Ectodermal cell (in vitro differentiated cells): ENCODE measurements at regions not wholly inside any gene's neighbourhood (a gene's known extent, or its start where the extent isn't known, plus 50 kb on each side); places are given as distances from the start of the nearest gene placed in this dataset.

Source experiments
- H3K27ac ChIP-seq: 2 replicates; pipeline ENCODE4 v1.7.0; 2013; ENCODE audit warnings: mild to moderate bottlenecking, low read depth, low read length; ENCODE audit not compliant: insufficient read depth, poor library complexity, severe bottlenecking
- H3K27me3 ChIP-seq: 2 replicates; pipeline ENCODE4 v1.7.0; 2013; ENCODE audit warnings: mild to moderate bottlenecking, low read length; ENCODE audit not compliant: insufficient read depth, control insufficient read depth, poor library complexity, severe bottlenecking
- H3K36me3 ChIP-seq: one replicate; pipeline ENCODE4 v1.7.0; 2013; ENCODE audit warnings: low read length; ENCODE audit not compliant: control insufficient read depth, insufficient read depth
- H3K4me1 ChIP-seq: one replicate; pipeline ENCODE4 v1.7.0; 2013; ENCODE audit warnings: low read length; ENCODE audit not compliant: control insufficient read depth, insufficient read depth
- H3K4me3 ChIP-seq: 2 replicates; pipeline ENCODE4 v1.7.0; 2013; ENCODE audit warnings: low read depth, low read length, control low read depth; ENCODE audit not compliant: insufficient read depth
- H3K9me3 ChIP-seq: 2 replicates; pipeline ENCODE4 v1.7.0; 2013; ENCODE audit warnings: mild to moderate bottlenecking, low read length, moderate library complexity; ENCODE audit not compliant: control insufficient read depth
- WGBS, 2 experiments: methylation state at CpG; one replicate each; pipeline ENCODE4 v1.1.7; 2013; ENCODE audit warnings: missing lambda C conversion rate in 2 of 2; 5-methylcytosine and 5-hydroxymethylcytosine counted together

- H3K4me3 ChIP-seq = no peak overlapping the region
- H3K27me3 ChIP-seq = no peaks in the 10 kb centered on the region
- no peaks in the 10 kb centered on the region for H3K4me1 ChIP-seq
- no peak overlapping the region for H3K27ac ChIP-seq
- H3K36me3 ChIP-seq = no peaks in the 10 kb centered on the region
- no peaks in the 10 kb centered on the region for H3K9me3 ChIP-seq
Measured at GRCh38 chr5:3356016-3356415, 239.6 kb upstream of the IRX1 start.

- Histone ChIP-seq H3K9me3 (no peaks in the 10 kb centered on the region), H3K36me3 (no peaks in the 10 kb centered on the region), H3K4me3 (no peak overlapping the region), H3K4me1 (no peaks in the 10 kb centered on the region), H3K27ac (no peak overlapping the region), H3K27me3 (no peaks in the 10 kb centered on the region)
Measured at GRCh38 chr5:3355126-3355525, 240.5 kb upstream of the IRX1 start.

- H3K4me1 ChIP-seq = no peaks in the 10 kb centered on the region
- 88 to 89% methylated on average over 7 of the region's 7 CpGs for WGBS, 2 experiments
Measured at GRCh38 chr5:3354606-3355005, 241.0 kb upstream of the IRX1 start.

GRCh38 chr5:3353561-3353960 is 242.1 kb upstream of the IRX1 start:
- WGBS, 2 experiments = 86 to 90% methylated on average over 7 of the region's 7 CpGs
- H3K27me3 ChIP-seq = no peaks in the 10 kb centered on the region
- no peak overlapping the region for H3K27ac ChIP-seq
- H3K9me3 ChIP-seq = no peaks in the 10 kb centered on the region
- H3K36me3 ChIP-seq = no peaks in the 10 kb centered on the region
- no peaks in the 10 kb centered on the region for H3K4me1 ChIP-seq
- H3K4me3 ChIP-seq = no peak overlapping the region

More at GRCh38 chr5:3354606-3355005, 241.0 kb upstream of the IRX1 start:
- H3K4me3 ChIP-seq = no peak overlapping the region
- H3K27me3 ChIP-seq = no peaks in the 10 kb centered on the region
- H3K36me3 ChIP-seq = no peaks in the 10 kb centered on the region
- H3K9me3 ChIP-seq = no peaks in the 10 kb centered on the region
- no peak overlapping the region for H3K27ac ChIP-seq

- 92 to 93% methylated on average over 8 of the region's 8 CpGs for WGBS, 2 experiments
- H3K27ac ChIP-seq = no peak overlapping the region
- H3K36me3 ChIP-seq = no peaks in the 10 kb centered on the region
- no peak overlapping the region for H3K4me3 ChIP-seq
- H3K4me1 ChIP-seq = no peaks in the 10 kb centered on the region
- no peaks in the 10 kb centered on the region for H3K27me3 ChIP-seq
- no peaks in the 10 kb centered on the region for H3K9me3 ChIP-seq
Measured at GRCh38 chr5:3352711-3353110, 242.9 kb upstream of the IRX1 start.

DNA sequence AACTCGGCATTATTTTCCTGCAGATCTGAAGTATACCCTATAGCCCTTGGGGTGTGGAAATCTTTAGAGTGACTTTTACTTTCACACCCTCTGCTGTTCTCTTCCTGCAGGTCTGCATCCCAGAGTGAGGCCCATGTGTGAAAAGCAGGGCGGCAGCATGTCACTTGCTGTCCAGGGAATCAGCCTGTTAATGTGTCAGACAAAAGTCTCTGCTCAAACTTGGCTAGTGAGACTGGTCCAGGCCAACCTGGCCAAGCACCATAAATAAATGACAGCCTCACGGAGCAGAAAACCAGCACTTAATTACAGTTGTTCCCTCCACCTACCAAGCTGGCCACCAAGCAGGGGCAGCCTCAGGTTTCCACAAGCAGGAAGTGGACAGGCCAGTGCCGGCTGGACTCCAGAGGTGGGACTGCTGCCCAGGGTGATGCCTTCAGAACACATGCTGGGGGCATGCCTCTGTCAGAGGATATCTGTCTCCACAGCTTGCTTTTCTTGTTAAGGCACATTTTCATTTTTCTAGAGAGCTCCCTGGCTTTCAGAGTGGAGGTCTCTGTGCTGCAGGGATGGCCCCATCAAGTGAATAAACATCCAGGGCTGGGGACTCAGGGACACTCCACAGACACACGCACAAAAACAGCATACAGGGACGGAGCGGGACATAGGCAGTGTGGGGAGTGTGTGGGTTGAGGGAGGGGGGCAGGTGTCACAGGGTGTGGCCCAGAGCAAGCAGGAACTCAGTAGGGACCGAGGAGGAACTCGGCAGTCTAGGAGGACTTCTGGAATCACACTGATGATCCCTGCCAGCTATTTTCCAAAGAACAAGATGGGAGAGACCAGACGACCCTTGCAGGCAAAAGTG is 243.8 kb upstream of the IRX1 start:
- Histone ChIP-seq H3K27ac (no peak overlapping the region), H3K9me3 (no peaks in the 10 kb centered on the region), H3K36me3 (no peaks in the 10 kb centered on the region), H3K27me3 (no peaks in the 10 kb centered on the region), H3K4me3 (no peak overlapping the region), H3K4me1 (no peaks in the 10 kb centered on the region)
- 86 to 88% methylated on average over 10 of the region's 10 CpGs for WGBS, 2 experiments

DNA sequence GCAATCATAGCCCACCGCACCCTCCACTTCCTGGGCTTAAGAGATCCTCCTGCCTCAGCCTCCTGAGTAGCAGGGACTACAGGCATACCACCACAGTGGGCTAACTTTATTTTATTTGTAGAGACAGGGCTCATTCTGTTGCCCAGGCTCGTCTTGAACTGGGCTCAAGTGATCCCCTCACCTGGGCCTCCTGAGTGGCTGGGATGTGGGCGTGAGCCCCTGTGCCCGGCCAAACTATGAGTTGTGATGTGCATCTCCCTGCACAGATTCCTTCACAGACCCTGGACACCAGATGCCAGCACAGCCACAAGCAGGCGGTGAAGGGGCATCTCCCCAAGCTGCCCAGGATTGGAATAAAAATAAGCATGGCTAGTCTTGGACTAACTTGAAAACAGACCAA is 244.9 kb upstream of the IRX1 start:
- Histone ChIP-seq H3K27me3 (no peaks in the 10 kb centered on the region), H3K36me3 (no peaks in the 10 kb centered on the region), H3K4me1 (no peaks in the 10 kb centered on the region), H3K27ac (no peak overlapping the region), H3K4me3 (no peak overlapping the region), H3K9me3 (no peaks in the 10 kb centered on the region)
- WGBS, 2 experiments = 92 to 94% methylated on average over 5 of the region's 5 CpGs

- 93 to 95% methylated on average over 10 of the region's 10 CpGs for WGBS, 2 experiments
- H3K9me3 ChIP-seq = no peaks in the 10 kb centered on the region
- no peaks in the 10 kb centered on the region for H3K27me3 ChIP-seq
- no peak overlapping the region for H3K27ac ChIP-seq
- no peaks in the 10 kb centered on the region for H3K36me3 ChIP-seq
- H3K4me1 ChIP-seq = no peaks in the 10 kb centered on the region
- no peak overlapping the region for H3K4me3 ChIP-seq
Measured at GRCh38 chr5:3349704-3350565, 245.7 kb upstream of the IRX1 start.

DNA sequence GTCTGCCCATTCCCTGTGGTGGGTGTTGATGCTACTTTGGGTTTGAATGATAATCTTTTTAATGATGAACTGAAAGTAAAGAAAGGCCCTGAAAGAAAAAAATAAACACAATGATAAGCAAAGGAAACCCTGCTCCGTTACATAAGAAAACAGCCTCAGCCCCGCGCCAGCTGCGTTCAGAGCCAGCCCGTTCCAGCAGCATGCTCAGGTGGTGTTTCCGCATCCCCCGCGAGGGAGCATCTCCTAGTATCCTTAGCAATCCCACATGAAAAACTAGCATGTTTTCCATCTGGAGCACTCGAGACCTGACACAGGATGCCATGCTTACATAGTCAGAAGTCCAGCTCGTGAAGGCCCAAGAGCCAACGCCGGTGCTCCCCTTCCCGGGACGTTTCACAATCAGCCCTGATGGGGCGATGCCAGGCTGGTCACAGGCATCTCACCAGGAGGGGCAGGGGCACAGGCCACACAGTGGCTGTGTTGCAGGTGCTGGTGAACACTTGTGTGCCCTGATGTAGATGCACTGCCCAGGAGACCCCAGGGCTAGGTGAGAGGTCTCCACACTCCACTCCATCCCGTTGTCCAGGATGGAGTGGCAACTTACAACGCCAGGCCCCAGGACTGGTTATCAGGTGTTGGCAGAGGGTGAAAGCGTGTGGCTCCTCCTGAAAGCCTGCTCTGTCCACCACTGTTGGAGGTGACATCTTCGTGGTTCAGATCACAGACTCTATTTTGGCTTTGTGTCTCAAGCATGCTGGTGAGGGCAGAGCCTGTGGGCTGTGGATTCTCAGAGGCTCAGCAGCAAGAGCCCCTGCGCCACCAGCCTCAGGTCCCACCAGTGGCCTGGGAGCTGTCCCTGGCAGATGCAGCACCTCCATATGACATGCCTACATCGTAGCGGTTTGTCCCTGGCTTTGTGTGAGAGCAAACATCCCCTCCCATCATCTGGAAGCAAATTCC is 246.8 kb upstream of the IRX1 start:
- Histone ChIP-seq H3K4me3 (no peak overlapping the region), H3K27ac (no peak overlapping the region), H3K36me3 (no peaks in the 10 kb centered on the region), H3K4me1 (no peaks in the 10 kb centered on the region), H3K27me3 (no peaks in the 10 kb centered on the region), H3K9me3 (no peaks in the 10 kb centered on the region)
- 91 to 94% methylated on average over 22 of the region's 22 CpGs for WGBS, 2 experiments
